ENCODE measurements at regions not wholly inside any gene's neighbourhood (a gene's known extent, or its start where the extent isn't known, plus 50 kb on each side); places are given as distances from the start of the nearest gene placed in this dataset.

GRCh38 chr6:1131285-1132079 lies 180.4 kb upstream of the FOXQ1 start:
- TF ChIP-seq POLR2AphosphoS5 (IDR thresholded peaks at IDR 0.05; ENCODE audit: low read depth, low read length) (no peak), POLR2A (IDR thresholded peaks at IDR 0.05; ENCODE audit: low read depth, low read length) (no peak), PAX5 (IDR thresholded peaks at IDR 0.05; ENCODE audit: insufficient read depth, low read length, severe bottlenecking) (no peak)
